ENCODE measurements at regions not wholly inside any gene's neighbourhood (a gene's known extent, or its start where the extent isn't known, plus 50 kb on each side); places are given as distances from the start of the nearest gene placed in this dataset.

DNA sequence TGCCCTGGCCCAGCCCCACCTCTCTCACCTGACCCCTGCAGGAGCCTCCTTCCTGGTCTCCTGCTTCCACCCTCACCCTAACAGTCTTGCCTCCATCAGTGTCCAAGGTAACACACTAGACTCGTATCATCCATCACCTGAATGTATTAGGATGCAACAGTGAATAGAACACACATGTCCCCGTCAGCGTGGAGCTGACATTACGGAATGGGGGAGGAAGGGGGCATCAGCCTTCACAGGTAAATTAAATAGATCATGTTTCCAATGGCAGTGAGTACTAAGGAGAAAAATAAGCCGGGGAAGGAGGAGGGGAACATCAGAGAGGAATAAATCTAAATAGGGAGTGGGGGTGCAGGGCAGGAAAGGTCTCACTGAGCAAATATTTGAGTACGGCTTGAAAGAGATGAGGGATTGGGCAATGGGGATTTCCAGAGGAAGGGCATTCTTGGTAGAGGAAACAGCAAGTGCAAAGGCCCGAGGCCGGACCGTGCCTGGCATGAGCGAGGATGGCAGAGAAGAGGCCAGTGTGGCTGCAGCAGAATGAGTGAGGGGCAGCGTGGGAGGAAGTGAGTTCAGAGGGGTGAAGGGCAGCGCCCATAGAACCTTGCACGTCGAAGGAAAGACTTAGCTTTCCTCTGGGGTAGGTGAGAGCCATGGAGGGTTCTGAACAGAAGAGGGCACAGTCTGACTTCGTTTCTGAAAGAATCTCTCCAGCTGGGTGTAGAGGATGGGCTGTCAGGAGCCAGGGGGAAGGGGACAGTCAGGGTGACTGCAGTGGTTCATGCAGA lies 110.1 kb upstream of the PTPN1 start:
- in situ Hi-C loops (cut with MboI; ENCODE audit: low sequenced_read_pairs) = no loop called here

DNA sequence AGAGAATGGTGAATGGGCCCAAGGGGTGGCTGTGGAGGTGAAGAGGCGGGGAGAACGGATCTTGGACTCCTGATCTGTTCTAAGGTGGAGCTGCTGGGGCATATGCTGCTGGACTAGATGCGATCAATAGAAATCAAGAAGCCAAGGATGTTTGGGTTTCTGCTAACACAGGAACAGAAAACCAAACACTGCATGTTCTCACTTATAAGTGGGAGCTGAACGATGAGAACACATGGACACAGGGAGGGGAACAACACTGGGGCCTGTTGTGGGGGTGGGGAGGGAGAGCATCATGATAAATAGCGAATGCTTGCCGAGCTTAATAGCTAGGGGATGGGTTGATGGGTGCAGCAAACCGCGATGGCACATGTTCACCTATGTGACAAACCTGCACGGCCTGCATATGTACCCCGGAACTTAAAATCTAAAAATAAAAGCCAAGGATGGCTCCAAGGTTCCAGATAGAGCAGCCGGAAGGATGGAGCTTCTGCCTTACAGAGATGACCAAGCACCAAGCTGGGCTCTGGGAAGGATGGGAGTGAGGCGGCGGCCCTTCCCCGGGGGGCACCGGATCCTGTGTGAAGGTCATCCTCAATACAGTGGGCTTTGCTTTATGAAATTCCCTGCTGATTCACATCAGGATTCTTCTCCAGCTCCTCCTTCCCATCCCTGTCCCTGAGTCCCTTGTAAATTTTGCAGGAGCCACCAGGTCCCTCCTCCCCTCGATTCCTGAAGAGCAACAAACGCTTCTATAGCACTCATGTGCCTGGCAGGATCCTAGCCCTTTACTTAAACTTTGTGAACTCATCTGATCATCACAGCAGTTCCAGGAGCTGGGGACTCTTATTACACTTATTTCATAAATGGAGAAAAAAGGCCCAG lies 109.2 kb upstream of the PTPN1 start:
- in situ Hi-C loops (cut with MboI; ENCODE audit: low sequenced_read_pairs) = no loop called here

- in situ Hi-C loops (cut with MboI; ENCODE audit: low sequenced_read_pairs) = no loop called here
Observed at GRCh38 chr20:50401587-50402418, 108.4 kb upstream of the PTPN1 start.

- in situ Hi-C loops (cut with MboI; ENCODE audit: low sequenced_read_pairs) = no loop called here
Observed at GRCh38 chr20:50403565-50404418, 106.4 kb upstream of the PTPN1 start.

DNA sequence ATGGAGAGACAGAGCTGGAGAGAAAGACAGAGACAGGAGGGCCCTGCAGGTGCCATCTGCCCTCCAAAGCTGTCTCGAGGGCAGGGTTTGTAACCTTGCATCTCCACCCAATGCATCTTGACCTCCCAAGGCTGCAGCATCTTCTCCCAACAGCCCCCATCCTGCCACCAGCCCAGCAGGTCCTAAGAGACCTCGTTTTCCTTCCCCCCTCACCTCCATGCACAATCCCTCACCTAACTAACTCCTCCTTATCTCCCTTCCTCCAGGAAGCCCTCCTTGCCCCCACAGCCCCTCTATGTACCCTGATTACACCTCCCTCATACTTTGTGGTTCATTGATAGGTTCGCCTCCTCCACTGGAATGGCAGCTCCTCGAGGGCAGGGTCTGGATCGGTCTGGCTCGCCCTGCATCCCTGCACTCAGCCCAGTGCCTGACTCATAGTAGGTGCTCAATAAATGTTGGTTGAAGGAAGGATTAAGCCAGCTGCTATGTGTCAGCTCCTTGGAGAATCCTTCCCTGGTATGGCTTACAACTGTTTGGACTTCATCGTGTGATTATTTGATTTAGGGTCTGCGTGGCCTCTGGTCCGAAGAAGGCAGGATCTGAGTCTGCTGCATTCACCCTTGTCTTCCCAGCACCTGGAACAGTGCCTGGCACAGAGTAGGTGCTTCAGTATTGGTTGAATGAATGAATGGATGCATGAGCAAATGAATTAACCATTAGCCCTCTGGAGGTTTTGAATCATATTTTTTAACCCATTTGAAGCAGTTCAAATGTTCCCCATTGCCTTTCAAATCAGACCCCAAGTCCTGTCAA lies 105.6 kb upstream of the PTPN1 start:
- in situ Hi-C loops (cut with MboI; ENCODE audit: low sequenced_read_pairs) = no loop called here

DNA sequence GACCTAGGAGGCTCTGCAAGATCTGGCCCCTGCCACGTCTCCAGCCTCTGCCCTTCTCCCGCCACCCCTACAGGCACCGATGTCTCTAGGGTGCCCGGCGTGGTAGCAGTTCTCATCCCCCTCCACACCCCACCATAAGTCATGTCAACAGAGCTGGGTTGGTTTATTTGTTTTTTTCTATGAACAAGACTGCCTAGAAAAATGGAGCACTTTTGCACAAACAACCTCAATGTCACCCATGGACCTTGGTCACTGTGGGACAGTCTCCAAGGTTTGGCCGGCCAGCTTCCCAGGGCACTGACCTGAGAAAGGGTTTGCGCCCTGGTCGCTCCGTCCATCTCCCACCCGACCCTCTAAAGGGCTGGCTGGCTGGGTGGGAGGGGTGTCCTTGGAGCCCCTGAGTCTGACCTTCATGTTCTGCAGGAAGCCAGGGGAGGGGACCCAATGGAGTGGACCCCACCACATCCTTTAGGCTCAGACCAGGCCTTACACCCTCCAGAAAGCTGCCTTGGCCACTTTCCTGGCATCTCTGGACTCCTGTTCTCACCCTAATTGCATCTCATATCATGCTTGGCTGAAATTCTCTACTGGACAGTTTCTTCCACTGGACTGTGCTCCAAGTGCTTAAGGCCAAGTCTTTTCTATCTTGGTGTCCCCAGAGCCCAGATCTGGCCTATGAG lies 104.8 kb upstream of the PTPN1 start:
- in situ Hi-C loops (cut with MboI; ENCODE audit: low sequenced_read_pairs) = no loop called here

- in situ Hi-C loops (cut with MboI; ENCODE audit: low sequenced_read_pairs) = no loop called here
Observed at GRCh38 chr20:50405915-50406609, 104.1 kb upstream of the PTPN1 start.

DNA sequence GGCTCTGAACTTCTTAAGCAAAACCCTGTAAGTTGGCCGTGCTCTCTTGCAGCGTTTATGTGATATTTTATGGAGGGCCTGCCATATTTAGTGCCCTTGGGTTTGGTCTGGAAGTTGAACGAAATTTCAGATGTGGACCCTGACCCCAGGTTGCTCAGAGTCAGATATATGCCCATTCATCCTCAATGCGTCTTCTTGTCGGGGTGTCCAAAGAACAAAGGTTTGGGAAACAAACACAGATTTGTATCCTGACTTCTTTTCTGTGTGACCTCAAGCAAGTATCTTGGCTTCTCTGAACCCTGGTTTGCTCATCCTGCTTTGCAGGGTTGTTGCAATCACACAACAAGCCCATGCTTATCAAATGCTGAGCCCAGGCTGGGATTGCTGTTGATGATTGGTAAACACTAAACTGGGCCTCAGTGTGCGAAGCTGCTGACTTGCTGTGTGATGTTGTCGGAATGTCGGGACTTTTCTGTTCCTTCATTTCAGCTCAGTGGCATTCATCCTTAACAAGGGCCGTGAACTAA lies 103.5 kb upstream of the PTPN1 start:
- in situ Hi-C loops (cut with MboI; ENCODE audit: low sequenced_read_pairs) = no loop called here

DNA sequence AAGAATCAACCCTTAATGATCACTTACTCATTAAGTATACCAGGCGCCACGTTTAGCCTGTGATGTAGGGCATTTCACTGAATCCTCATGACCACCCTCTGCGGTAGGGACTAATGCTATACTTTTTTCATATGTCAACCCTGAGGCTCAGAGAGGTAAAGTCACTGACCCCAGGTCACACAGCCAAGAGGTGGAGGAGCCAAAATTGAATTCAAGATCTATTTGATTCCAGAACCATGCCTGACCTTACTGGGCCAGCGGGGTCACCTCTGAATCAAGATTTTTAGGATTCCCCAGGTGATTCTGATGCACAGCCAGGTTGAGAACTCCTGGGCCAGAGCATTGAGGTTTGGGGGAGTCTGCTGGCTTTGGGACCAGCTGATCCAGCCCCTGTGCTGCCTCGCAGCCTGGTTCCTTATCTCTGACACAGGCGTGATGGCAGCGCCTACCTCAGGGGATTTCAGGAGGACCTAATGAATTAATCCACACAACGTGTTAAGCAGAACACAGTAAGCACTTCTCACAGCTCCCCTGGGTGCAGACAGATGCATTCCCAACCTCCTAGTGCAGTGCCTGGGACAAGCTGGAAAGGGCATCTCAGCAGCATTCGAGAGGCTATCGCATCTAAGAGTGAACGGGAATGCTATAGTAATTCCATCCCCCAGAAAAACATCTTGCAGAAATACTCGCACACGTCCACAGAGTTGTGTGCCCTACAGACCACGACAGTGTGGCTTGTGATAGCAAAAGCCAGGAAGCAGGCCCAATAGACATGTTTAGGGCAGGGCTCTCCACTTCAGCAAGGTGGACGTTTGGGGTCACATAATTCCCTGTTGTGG lies 101.4 kb upstream of the PTPN1 start:
- in situ Hi-C loops (cut with MboI; ENCODE audit: low sequenced_read_pairs) = no loop called here

DNA sequence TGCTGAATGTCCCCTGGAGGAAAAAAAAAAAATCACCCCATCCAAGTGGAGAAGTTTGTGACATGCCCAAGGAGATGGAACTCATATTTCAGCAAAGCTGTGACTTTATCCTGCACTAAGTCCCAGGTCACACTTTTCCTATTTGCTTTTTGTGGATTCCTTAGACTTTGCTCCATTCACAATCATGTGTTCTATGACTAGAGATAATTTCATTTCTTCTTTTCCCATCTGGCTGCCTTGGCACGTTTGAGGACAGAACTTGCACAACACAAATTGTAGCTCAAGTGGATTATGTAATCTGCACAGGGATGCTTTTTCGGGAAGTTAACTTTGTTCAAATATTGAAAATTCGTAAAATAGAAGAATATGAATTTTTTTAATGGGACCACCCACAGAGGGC lies 100.7 kb upstream of the PTPN1 start:
- in situ Hi-C loops (cut with MboI; ENCODE audit: low sequenced_read_pairs) = no loop called here

GRCh38 chr20:50410343-50410742 lies 99.8 kb upstream of the PTPN1 start:
- in situ Hi-C loops (cut with MboI; ENCODE audit: low sequenced_read_pairs) = no loop called here

- in situ Hi-C loops (cut with MboI; ENCODE audit: low sequenced_read_pairs) = no loop called here
Observed at GRCh38 chr20:50412069-50412468, 98.1 kb upstream of the PTPN1 start.

DNA sequence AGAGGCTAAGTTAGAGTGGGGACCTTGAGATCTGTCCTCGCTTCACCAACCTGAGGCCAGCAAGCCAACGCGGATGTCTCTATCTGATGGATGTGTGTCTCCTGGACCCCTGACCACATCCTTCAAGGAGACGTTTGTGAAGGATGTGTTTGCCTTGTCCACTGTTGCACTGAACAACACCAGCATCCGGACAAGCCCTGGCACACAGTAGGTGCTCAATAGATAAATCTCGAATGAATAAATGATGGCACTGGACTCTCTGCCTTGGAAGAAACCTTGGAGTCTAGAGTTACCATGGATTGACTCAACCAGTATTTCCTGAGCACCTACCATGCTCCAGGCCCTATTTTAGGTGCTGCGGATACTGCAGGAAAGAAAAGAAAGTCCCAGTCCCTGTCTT lies 97.7 kb upstream of the PTPN1 start:
- in situ Hi-C loops (cut with MboI; ENCODE audit: low sequenced_read_pairs) = no loop called here

- in situ Hi-C loops (cut with MboI; ENCODE audit: low sequenced_read_pairs) = no loop called here
Observed at GRCh38 chr20:50413088-50413500, 97.1 kb upstream of the PTPN1 start.

DNA sequence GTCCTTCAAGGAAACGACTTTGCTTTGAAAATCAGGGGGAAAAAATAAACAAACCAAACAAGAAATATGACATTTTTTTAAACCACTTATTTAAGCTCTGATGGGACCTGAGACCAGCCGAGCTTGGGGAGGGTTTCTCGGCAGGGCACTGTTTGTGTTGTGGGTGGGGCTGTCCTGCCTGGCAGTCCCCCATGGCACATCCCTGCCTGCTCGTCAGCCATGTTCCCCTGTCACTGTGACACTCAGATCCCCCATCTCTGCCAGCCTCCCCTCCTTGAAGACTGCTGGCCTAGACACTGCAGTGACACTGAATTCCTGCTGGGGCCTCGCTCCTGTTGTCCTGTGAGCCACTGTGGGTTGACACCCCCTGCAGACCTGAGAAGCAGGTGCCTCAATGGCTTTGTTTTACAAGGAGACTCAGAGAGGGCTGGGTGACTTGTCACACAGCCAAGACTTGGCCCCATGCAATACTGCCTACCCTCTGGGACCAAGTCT lies 95.1 kb upstream of the PTPN1 start:
- in situ Hi-C loops (cut with MboI; ENCODE audit: low sequenced_read_pairs) = no loop called here

DNA sequence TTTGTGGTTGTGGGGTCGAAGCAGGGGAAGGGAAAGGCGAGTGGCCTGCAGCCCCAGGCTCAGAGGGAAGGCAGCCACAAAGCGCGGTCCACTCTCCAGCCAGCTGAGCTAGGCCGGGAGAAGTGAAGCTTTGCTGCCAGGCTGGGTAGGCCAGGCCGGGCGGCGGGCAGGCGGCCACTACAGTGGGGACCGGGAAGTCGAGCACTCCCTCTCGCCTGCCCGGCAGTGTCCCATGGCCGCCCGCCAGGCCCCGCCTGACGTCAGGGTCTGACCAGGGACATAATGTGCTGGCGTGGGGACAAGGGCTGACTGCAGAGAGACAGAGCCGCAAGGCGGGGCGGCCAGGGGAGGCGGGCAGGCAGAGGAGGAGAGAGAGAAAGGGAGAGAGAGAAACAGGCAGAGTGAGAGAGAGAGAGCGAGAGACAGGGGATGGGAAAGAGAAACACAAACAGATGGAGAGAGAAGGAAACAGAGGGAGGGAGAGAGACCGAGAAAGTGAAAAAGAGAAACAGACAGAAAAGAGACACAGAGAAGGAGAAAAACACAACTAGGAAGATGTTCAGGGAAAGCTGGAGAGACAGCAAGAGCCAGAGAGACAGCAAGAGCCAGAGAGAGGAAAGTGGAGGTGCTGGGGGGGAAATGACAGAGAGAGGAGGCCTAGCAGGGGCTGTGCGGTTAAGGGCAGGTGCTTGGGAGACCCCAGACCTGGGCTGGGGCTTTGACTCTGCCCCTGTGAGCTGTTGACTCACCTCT lies 94.5 kb upstream of the PTPN1 start:
- in situ Hi-C loops (cut with MboI; ENCODE audit: low sequenced_read_pairs) = no loop called here
